ENCODE measurements at regions not wholly inside any gene's neighbourhood (a gene's known extent, or its start where the extent isn't known, plus 50 kb on each side); places are given as distances from the start of the nearest gene placed in this dataset.
A peak's percentile ranks its signal among the peaks of the same experiment; 100 is the strongest.
"Not testable (repeated sequence)": the region's sequence is repeated elsewhere in the genome, so short reads cannot be mapped to it uniquely, and the experiment has no call there.

DNA sequence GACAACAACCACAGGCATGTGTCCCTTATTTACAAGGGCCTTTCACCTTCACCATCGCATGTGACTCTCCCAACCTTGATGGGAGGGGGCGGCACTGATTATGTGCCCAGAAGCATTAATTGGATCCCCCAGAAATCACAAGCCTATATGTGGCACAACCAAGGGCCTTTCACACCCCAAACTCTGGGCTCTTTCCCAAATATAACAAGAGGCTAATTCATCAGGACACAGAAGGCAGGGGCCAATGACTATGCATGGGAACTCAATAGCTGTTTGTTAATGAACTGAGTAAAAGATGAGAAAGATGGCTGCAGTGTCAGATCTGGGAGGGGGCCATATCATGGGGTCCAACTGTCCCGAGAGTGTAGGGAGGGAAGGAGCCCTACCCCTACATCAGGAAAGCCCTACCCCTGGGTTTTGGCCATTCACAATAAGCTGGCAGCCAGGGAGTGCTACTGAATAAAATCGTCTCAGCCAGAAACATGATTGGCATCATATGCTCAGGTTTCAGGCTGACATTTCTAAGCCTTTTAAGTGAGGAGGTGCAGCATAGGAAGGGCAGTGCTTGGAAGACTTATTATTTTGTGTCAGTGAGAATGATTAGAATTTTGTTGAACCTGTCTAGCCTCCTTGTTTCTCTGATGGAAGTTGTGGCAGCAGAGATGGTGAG lies 814.4 kb upstream of the AMELY start:
- DNase-seq (ENCODE audit: low read depth in 2 of 2): no peak

GRCh38 chrY:7723991-7724632 lies 812.6 kb upstream of the AMELY start:
- DNase-seq (ENCODE audit: low read depth in 2 of 2): no peak

DNA sequence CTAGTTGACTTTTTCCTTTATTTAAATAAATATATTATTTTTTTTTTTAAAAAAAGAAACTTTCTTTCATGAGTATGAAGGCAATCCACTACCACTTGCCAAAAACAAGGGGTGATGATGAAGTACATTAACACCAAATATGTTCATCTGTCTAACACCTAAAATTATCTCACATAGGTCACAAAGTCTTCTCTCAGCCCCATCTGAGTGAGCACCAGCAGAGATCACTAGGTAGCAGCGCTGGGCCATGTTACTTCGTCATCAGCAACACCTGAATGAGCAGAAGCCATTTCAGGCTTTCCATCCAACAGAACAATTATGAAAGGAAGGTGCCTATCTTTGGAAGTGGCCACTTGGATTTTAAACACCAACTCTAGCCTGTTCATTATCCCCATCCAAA lies 811.6 kb upstream of the AMELY start:
- no peak for DNase-seq (ENCODE audit: low read depth in 2 of 2)

- DNase-seq (ENCODE audit: low read depth in 2 of 2): no peak
These were observed 811.0 kb upstream of the AMELY start for GRCh38 chrY:7722566-7722965.

DNA sequence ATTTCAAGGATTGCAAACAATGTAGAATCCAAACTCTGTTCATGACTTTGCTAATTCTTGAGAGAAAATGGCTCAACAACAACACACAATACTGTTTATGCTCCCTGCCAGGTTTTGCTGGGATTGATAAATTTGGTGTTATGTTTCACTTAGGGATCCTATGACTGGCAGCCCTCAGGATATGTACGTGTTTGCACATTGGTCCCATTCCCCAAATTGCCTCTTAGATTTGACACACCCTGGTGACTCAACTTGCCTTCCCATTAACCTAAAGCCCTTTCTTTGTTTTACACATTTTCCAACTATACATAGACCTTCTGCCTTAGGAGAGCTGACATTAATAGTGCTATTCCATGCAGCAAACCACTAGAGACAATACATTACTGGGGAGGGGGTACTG lies 809.4 kb upstream of the AMELY start:
- DNase-seq (ENCODE audit: low read depth in 2 of 2): no peak

- DNase-seq (ENCODE audit: low read depth in 2 of 2): peak; percentile 80
These were observed 807.7 kb upstream of the AMELY start for GRCh38 chrY:7719271-7719670.

DNA sequence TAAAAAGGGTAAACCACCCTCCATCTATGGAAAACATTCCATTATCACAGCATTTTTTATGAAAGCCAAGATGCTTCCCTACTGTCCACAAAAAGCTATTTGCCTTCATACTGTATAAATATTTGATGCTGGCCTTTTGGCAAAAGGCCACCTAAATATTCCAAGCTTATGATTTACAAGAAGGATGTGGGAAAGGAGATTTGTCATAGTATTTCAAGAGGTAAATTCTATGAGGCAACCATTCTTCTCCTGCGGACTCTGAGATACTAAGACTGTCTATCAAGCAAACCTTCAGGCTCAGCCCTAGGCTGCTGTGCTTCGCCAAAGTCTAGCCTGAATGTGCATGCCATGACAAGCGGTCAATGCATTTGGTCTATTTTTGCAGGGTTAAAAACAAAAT lies 807.1 kb upstream of the AMELY start:
- peak; percentile 54 to 57 for DNase-seq (ENCODE audit: low read depth in 2 of 2)

- DNase-seq (ENCODE audit: low read depth in 2 of 2): no peak
These were observed 806.6 kb upstream of the AMELY start for GRCh38 chrY:7718126-7718525.

- no peak for DNase-seq (ENCODE audit: low read depth in 2 of 2)
These were observed 802.9 kb upstream of the AMELY start for GRCh38 chrY:7714426-7714825.

DNA sequence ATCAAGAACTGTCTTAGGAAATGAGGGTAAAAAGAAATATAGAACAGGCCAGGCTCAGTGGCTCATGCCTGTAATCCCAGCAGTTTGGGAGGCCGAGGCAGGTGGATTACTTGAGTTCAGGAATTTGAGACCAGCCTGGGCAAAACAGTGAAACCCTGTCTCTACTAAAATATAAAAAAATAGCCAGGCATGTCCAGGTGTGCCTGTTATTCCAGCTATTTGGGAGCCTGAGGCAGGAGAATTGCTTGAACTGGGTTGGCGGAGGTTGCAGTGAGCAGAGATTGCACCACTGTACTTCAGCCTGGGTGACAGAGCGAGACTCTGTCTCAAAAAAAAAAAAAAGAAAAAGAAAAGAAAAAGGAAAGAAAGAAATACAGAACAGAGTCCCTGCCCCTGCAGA lies 802.2 kb upstream of the AMELY start:
- not testable (repeated sequence) for DNase-seq (ENCODE audit: low read depth in 2 of 2)

GRCh38 chrY:7712289-7712688 lies 800.7 kb upstream of the AMELY start:
- no peak for DNase-seq (ENCODE audit: low read depth in 2 of 2)

DNA sequence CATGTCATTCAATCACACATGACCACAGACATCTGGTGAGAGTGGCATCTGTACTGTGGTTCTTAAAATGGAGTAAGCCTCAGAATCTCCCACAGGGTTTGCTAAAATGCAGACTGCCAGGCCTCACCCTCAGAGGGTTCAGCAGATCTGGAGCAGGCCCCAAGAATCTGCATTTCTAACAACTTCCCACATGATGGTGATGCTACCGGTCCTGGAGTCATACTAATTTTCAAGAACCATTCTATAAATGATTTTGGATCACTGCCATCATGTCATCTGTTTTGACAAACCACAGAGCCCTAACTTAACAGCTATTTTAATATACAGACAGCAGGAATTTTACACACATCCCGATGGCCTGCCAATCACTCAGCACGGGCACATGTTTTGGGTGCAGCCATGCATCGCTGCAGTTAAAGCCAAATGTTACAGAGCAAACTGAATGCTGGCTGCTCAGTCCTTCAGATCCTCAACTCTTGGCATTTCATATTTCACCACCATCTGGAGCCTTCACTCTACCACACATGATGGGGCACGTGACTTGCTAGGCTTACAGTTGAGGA lies 792.1 kb upstream of the AMELY start:
- DNase-seq (ENCODE audit: low read depth in 2 of 2): no peak

DNA sequence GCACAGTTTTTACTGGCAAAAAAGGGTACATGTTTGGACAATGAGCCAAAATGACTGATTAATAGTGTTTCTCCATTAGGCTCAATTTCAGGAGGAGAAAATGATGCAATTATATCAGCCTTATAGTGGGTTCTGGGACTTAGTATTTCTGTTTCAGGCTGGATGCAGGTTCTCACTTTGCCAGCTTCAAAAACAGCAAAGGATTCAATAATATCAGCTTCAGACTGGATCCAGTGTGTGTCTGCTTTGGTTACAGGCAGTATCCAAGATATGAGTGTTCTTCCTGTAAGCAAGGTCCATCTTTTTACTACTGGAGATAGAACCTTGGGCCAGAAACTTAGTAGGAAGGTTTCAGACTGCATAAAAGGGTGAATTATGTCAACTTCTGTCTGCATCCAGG lies 790.9 kb upstream of the AMELY start:
- no peak for DNase-seq (ENCODE audit: low read depth in 2 of 2)

DNA sequence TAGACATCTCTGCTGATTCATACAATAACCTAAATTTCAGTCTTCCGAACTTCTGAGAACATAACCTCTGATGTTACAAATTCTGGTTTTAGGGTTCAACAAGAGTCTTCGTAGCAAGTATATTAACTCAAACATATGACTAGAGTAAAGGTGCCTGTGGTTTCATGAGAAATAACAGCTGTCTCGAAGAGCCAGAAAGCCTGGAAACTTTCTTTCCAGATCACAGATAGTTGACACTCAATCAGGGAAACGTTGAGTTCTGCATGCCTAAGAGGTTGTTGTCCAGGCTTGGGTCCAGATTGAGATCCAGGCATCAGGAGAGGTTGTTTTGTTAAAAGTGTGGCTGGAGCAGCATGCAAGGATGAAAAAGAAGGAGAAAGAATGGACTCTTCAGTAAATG lies 790.1 kb upstream of the AMELY start:
- DNase-seq (ENCODE audit: low read depth in 2 of 2): no peak

DNA sequence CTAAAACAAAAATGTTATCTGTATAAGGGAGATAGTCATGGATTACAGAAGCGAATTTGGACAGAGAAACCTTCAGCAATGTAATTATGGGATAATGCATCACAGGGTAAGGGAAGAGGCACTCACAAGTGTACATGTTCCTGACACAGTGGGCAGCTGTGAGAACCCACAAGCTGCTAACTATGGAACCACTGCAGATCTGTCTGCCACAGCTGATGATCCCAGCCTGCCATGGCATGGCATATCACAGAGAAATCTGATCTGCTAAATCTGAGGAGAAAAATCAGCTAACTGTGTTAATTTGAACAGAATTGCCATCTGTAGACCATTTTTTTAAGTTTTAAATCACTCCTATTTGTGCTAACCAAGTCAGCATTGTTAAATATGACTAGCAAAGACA lies 786.0 kb upstream of the AMELY start:
- no peak for DNase-seq (ENCODE audit: low read depth in 2 of 2)

- DNase-seq (ENCODE audit: low read depth in 2 of 2): no peak
These were observed 781.1 kb upstream of the AMELY start for GRCh38 chrY:7692701-7693100.

DNA sequence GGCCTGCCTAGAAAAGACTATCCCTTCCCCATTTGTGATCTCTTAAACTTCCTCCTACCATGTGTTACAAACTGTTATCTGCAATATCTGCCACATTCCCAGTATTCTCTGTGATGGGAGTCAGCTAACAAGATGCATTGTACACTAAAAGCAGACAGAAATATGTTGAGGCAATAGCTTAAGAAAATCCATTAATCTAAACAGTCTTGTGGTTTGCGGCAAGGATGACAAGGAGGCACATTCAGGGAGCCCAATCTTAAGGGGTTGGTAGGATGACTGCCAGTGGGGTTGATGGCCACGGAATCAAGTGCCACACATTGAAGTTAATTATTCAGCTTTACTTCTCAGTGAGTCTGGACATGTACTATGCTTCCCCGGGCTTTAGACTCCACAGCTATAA lies 775.5 kb upstream of the AMELY start:
- peak in 1 of 2 experiments; percentile 47 for DNase-seq (ENCODE audit: low read depth in 2 of 2)

DNA sequence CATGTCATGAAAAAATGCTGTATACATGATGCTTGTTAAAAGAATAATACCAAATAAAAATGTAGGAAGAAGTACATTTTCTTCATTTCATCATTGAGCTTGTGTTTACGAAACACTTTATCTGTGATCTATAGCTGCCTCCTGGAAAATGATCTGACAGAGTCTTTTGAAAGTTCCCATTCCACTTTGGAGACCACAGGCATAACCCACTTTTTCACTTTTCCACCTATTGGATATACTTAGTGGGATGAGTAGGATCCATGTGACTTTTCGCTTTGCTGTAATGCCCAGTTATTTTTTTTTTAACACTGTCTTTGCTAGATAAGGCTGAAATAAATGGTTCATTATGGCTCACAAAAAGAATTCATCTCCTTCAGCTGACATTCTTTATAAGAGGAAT lies 773.0 kb upstream of the AMELY start:
- no peak for DNase-seq (ENCODE audit: low read depth in 2 of 2)

- DNase-seq (ENCODE audit: low read depth in 2 of 2): peak; percentile 85 to 89
These were observed 770.8 kb upstream of the AMELY start for GRCh38 chrY:7682386-7682785.

DNA sequence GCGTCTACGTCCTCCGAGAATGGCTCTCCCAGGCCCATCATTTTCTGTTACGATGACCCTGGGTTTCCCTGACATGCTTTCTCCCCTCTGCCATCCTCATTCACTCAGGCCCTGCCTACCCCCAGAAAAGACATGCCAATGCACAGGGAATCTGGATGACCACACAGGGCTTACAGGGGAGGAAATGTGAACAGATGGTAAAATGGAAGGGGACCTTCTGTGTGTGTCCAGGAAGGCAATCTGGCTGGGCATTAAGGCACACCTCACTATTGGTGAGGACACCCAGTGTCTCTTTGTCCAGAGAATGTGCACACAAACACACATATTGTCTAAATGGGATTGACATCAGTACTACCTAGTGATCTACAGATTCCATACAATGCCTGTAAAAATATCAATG lies 769.9 kb upstream of the AMELY start:
- no peak for DNase-seq (ENCODE audit: low read depth in 2 of 2)

GRCh38 chrY:7674465-7674864 lies 762.9 kb upstream of the AMELY start:
- DNase-seq (ENCODE audit: low read depth in 2 of 2): peak; percentile 56 to 59

DNA sequence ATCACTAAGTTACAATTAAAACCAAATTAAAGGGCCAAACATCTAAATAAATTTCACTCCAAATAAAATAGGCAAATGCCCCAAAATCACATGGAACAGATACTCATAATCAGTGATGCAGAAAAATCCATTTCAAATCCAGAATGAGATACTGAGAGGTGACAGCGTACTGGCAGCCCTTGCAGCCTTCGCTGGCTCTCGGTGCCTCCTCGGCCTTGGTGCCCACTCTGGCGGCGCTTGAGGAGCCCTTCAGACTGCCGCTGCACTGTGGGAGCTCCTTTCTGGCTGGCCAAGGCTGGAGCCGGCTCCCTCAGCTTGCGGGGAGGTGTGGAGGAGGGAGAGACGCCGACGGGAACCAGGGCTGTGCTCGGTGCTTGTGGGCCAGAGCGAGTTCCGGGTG lies 761.2 kb upstream of the AMELY start:
- DNase-seq (ENCODE audit: low read depth in 2 of 2): no peak

DNA sequence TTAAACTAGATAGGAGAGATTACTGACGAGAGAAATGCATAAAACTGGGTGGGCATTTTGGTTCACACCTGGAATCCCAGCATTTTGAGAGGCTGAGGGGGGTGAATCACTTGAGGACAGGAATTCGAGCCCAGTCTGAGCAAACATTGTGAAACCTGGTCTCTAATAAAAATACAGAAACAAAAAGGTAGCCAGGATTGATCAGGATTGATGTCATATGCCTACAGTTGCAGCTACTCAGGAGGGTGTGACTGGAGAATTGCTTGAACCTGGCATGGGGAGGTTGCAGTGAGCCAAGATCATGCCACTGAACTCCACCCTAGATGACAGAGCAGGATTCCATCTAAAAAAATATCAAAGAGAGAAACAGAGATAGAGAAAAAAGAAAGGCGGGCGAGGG lies 751.7 kb upstream of the AMELY start:
- DNase-seq (ENCODE audit: low read depth in 2 of 2): no peak

- no peak for DNase-seq (ENCODE audit: low read depth in 2 of 2)
These were observed 747.5 kb upstream of the AMELY start for GRCh38 chrY:7659047-7659446.
